ENCODE measurements at regions not wholly inside any gene's neighbourhood (a gene's known extent, or its start where the extent isn't known, plus 50 kb on each side); places are given as distances from the start of the nearest gene placed in this dataset.

DNA sequence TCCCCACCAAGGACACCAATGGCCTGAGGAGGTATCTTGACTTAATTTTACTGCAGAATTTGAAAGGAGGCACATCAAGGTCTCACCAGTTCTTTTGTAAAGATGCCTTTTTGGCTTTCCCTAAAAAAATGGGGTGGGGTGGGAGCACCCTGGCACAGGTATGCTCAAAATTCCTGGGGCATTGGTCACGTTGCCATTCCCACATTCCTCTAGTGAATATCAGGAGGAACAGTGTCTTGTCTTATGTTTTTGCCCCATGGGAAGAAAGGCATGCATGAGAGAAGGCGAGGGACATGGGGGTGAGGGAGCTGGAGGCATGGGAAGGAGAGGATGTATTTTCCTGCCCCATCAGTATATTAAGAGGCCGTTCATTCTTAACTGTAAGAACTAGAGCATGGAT is 275.3 kb downstream of the CMPK2 start:
- Mint-ChIP-seq H3K27me3 (ENCODE audit: low read depth, unreplicated experiment) (no peaks in the 10 kb centered on the region), H3K9me3 (ENCODE audit: unreplicated experiment) (no peaks in the 10 kb centered on the region), H3K4me1 (ENCODE audit: low read depth, unreplicated experiment) (no peaks in the 10 kb centered on the region), H3K27ac (ENCODE audit: unreplicated experiment) (no peak overlapping the region), H3K4me3 (ENCODE audit: unreplicated experiment) (no peak overlapping the region), H3K36me3 (ENCODE audit: low read depth, unreplicated experiment) (no peaks in the 10 kb centered on the region)
- Histone ChIP-seq H3K79me2 (ENCODE audit: insufficient read depth, low read length) (no peaks in the 10 kb centered on the region), H3K4me1 (ENCODE audit: insufficient read depth, low read length) (no peaks in the 10 kb centered on the region), H3K4me3 (ENCODE audit: insufficient read depth, low read depth, low read length) (no peak overlapping the region), H3K27ac (ENCODE audit: low read depth, low read length) (no peak overlapping the region), H3K4me2 (ENCODE audit: low read length) (no peak overlapping the region), H3K27me3 (ENCODE audit: insufficient read depth, low read length) (no peaks in the 10 kb centered on the region), H3K9me3 (ENCODE audit: insufficient read depth, low read depth, low read length) (no peaks in the 10 kb centered on the region), H4K20me1 (ENCODE audit: insufficient read depth, low read length) (no peaks in the 10 kb centered on the region), H2AFZ (ENCODE audit: low read depth, low read length) (no peak overlapping the region), H3K9ac (ENCODE audit: low read length) (no peak overlapping the region), H3K36me3 (ENCODE audit: insufficient read depth, low read length) (no peaks in the 10 kb centered on the region)
- TF ChIP-seq, protein P1, sequence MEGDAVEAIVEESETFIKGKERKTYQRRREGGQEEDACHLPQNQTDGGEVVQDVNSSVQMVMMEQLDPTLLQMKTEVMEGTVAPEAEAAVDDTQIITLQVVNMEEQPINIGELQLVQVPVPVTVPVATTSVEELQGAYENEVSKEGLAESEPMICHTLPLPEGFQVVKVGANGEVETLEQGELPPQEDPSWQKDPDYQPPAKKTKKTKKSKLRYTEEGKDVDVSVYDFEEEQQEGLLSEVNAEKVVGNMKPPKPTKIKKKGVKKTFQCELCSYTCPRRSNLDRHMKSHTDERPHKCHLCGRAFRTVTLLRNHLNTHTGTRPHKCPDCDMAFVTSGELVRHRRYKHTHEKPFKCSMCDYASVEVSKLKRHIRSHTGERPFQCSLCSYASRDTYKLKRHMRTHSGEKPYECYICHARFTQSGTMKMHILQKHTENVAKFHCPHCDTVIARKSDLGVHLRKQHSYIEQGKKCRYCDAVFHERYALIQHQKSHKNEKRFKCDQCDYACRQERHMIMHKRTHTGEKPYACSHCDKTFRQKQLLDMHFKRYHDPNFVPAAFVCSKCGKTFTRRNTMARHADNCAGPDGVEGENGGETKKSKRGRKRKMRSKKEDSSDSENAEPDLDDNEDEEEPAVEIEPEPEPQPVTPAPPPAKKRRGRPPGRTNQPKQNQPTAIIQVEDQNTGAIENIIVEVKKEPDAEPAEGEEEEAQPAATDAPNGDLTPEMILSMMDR (IDR thresholded peaks at IDR 0.05; ENCODE audit: insufficient read depth, low read depth, low read length), result no peak
- no peak for TF ChIP-seq EZH2 (IDR thresholded peaks at IDR 0.05; ENCODE audit: insufficient read depth, low read length)
- no peak for FAIRE-seq
- DNase-seq (ENCODE audit: low read depth), result no peak

DNA sequence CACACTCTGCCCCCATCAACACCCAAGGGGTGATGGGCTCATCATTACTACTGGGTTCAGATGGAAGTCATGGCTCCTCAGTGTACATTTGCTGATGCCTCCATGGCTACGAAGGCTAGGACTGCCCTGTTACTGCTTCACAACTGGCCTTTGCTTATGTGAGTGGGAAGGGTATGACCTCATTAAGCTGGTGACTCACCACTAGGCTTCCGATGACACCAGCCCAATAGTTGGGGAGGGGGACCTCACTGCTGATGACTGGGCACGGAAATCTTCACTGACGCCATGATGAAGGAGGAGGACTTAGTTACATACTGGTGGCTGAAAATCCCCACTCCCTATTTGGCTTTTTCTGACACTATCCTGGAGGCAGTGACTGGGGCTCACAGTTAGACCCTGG is 263.2 kb downstream of the CMPK2 start:
- Histone ChIP-seq H3K9me3 (ENCODE audit: insufficient read depth, low read depth, low read length) (no peaks in the 10 kb centered on the region), H2AFZ (ENCODE audit: low read depth, low read length) (no peak overlapping the region), H3K79me2 (ENCODE audit: insufficient read depth, low read length) (no peaks in the 10 kb centered on the region), H3K9ac (ENCODE audit: low read length) (no peak overlapping the region), H3K27me3 (ENCODE audit: insufficient read depth, low read length) (no peaks in the 10 kb centered on the region), H3K4me2 (ENCODE audit: low read length) (no peak overlapping the region), H3K4me3 (ENCODE audit: insufficient read depth, low read depth, low read length) (no peak overlapping the region), H3K4me1 (ENCODE audit: insufficient read depth, low read length) (no peaks in the 10 kb centered on the region), H4K20me1 (ENCODE audit: insufficient read depth, low read length) (no peaks in the 10 kb centered on the region), H3K27ac (ENCODE audit: low read depth, low read length) (no peak overlapping the region), H3K36me3 (ENCODE audit: insufficient read depth, low read length) (no peaks in the 10 kb centered on the region)
- Mint-ChIP-seq H3K27ac (ENCODE audit: unreplicated experiment) (no peak overlapping the region), H3K36me3 (ENCODE audit: low read depth, unreplicated experiment) (no peaks in the 10 kb centered on the region), H3K4me1 (ENCODE audit: low read depth, unreplicated experiment) (no peaks in the 10 kb centered on the region), H3K27me3 (ENCODE audit: low read depth, unreplicated experiment) (no peaks in the 10 kb centered on the region), H3K9me3 (ENCODE audit: unreplicated experiment) (no peaks in the 10 kb centered on the region), H3K4me3 (ENCODE audit: unreplicated experiment) (no peak overlapping the region)
- FAIRE-seq (no peak), DNase-seq (ENCODE audit: low read depth) (no peak)
- TF ChIP-seq, protein P1 (IDR thresholded peaks at IDR 0.05; ENCODE audit: insufficient read depth, low read depth, low read length), result no peak
- no peak for TF ChIP-seq EZH2 (IDR thresholded peaks at IDR 0.05; ENCODE audit: insufficient read depth, low read length)

DNA sequence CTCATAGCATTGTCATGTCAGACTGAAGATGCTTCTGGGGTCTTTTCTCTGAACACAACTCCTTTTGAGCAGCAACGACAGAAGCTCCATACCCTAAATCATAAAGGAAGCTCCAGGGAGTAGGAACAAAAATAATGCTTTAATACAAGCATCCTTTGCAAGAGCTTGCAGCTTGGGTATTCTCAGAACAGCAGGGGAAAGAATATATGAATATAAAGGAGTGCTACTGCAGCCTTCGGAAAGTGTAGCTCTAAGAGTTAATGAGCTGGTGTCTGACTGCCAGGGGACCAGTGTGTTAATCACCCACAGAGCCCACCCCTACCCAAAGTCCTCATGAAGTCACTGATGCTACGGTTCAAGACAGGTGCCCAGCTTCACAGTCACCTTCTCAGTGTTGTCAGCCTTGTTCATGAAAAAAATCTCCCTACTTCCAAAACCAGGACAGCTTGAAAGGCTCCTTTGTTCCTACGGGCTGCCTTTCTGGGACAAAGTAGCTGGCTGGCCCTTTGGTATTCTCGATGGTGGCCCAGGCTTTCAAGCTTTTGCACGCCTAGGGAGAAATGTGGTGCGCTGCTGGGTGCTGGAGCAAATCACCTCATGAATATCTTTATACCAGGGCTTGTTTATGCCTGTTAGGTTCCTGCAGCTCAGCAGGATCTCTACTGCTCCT is 259.7 kb downstream of the CMPK2 start:
- H3K79me2 ChIP-seq (ENCODE audit: insufficient read depth, low read length), result no peaks in the 10 kb centered on the region
- H3K36me3 Mint-ChIP-seq (ENCODE audit: low read depth, unreplicated experiment), result no peaks in the 10 kb centered on the region
- H3K9ac ChIP-seq (ENCODE audit: low read length), result no peak overlapping the region
- no peaks in the 10 kb centered on the region for H3K27me3 Mint-ChIP-seq (ENCODE audit: low read depth, unreplicated experiment)
- H4K20me1 ChIP-seq (ENCODE audit: insufficient read depth, low read length), result no peaks in the 10 kb centered on the region
- TF ChIP-seq, protein P1 (IDR thresholded peaks at IDR 0.05; ENCODE audit: insufficient read depth, low read depth, low read length), result no peak
- no peak for TF ChIP-seq EZH2 (IDR thresholded peaks at IDR 0.05; ENCODE audit: insufficient read depth, low read length)
- H3K27me3 ChIP-seq (ENCODE audit: insufficient read depth, low read length), result no peaks in the 10 kb centered on the region
- no peak overlapping the region for H3K4me3 Mint-ChIP-seq (ENCODE audit: unreplicated experiment)
- no peaks in the 10 kb centered on the region for H3K9me3 ChIP-seq (ENCODE audit: insufficient read depth, low read depth, low read length)
- H3K27ac ChIP-seq (ENCODE audit: low read depth, low read length), result no peak overlapping the region
- H3K4me2 ChIP-seq (ENCODE audit: low read length), result no peak overlapping the region
- no peaks in the 10 kb centered on the region for H3K36me3 ChIP-seq (ENCODE audit: insufficient read depth, low read length)
- H3K4me3 ChIP-seq (ENCODE audit: insufficient read depth, low read depth, low read length), result no peak overlapping the region
- DNase-seq (ENCODE audit: low read depth) (no peak), FAIRE-seq (no peak)
- H3K27ac Mint-ChIP-seq (ENCODE audit: unreplicated experiment), result no peak overlapping the region
- no peaks in the 10 kb centered on the region for H3K9me3 Mint-ChIP-seq (ENCODE audit: unreplicated experiment)
- H2AFZ ChIP-seq (ENCODE audit: low read depth, low read length), result no peak overlapping the region
- no peaks in the 10 kb centered on the region for H3K4me1 Mint-ChIP-seq (ENCODE audit: low read depth, unreplicated experiment)
- H3K4me1 ChIP-seq (ENCODE audit: insufficient read depth, low read length), result no peaks in the 10 kb centered on the region
